HG03460 (cell line): ENCODE measurements at regions not wholly inside any gene's neighbourhood (a gene's known extent, or its start where the extent isn't known, plus 50 kb on each side); places are given as distances from the start of the nearest gene placed in this dataset.
A peak's percentile ranks its signal among the peaks of the same experiment; 100 is the strongest.
"Not testable (repeated sequence)": the region's sequence is repeated elsewhere in the genome, so short reads cannot be mapped to it uniquely, and the experiment has no call there.

Experiments used
- ATAC-seq: cut with Tn5 transposase; IDR thresholded peaks from one replicate; pipeline ENCODE4 v1.9.1; 2021; ENCODE audit not compliant: unreplicated experiment

- ATAC-seq: not testable (repeated sequence)
Observed at GRCh38 chr2:111492995-111493719, 372.4 kb downstream of the BCL2L11 start.

DNA sequence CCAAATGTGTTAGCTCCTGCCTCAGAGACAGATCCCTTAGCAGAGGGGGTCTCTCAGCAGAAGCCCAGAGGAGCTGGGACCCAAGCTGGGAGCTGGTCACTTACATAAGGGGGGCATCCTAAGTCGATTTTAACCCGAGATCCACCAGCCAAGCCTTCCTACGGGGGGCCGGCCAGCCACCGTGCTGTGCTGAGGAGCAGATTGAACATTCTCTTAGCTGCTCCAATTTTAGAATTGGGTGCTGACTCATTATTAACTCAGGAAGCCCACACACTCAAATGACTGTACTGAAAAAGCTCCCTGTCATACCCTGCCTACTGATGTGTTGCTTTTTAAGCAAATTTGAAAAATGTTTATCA is 373.0 kb downstream of the BCL2L11 start:
- ATAC-seq: peak; percentile 83

DNA sequence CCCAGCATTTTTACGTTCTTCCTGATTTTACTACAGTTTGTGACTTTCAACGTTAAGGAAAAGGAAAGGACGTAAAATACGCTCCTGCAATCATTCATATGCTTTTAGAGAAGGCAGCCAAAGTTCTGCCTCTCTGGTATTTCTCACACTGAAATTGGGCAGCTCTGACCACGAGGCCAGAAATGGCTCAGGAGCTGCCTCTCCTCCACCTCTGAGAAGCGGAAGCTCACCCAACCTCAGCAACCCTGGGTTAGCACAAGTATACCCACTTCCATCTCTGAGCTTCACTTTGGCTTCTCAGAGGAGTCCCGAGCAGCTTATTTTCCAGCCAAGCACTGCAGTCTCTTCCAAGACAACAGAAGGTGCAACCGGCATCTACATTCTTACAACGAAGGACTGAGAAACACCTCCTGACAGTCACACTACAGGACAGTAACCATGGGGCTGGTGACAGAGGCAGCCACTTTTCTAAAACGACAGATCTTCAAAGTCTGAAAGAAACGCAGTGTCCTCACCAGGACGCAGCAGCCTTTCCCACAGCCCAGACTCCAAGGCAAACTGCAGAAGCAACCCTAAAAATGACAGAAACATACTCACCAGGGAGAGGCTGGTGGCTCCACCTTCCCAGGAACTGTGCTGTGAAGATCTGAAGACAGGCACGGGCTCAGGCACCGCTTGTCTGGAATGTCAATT is 373.7 kb downstream of the BCL2L11 start:
- ATAC-seq: peak; percentile 46

DNA sequence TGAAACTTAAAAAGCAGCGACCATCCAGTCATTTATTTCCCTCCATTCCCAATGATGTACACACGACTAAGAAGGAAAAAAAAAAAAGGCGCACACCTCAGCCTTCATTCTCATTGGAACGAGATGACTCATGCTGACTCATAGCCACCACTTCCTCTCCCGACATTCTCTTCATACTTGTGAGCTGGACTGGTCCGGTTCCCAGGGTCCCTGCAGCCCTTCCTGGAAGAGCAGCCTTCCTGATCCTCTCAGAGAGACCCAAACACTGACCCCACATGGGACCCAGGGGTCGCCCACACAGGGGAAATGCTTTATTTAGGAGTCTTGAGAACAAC is 374.2 kb downstream of the BCL2L11 start:
- ATAC-seq: peak; percentile 64

DNA sequence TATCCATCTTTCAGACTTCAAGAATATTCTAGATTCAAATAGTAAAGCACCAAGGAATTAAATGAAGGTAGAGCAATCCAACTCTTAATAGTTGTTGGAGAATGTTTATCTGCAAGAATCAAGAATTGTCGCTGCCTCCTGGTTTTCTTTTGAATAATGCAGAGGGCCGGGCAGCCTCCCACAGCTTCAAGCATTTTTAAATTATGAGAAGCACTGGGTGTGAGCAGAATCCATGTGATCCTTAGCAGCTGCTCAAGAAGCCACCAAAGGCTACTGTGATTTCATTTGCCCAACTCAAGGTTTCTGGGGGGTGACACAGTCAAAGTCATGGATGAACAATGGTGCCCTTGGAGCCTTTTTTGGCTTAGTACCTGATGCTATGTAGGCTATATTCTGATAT is 374.9 kb downstream of the BCL2L11 start:
- ATAC-seq: not testable (repeated sequence)

- ATAC-seq: not testable (repeated sequence)
Observed at GRCh38 chr2:111496176-111496575, 375.5 kb downstream of the BCL2L11 start.

GRCh38 chr2:111496860-111497259 is 376.1 kb downstream of the BCL2L11 start:
- ATAC-seq: not testable (repeated sequence)

DNA sequence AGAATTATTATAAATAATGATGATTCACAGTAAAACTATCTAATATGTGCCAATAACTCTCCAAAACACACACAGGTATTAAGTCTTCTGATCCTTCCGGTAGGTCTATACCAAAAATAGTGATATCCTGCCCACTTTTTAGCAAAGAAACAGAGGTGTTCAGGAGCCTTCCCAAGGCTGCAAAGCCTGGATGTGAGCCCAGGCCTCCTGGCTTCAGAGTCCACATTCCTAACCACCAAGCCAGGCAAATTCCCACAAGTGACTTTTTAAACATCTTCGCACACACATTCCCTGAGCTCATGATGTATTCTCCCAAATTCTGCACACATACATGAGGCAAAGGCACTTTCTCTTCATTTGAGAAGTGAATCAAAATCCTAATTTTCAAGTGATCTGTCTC is 376.6 kb downstream of the BCL2L11 start:
- ATAC-seq: not testable (repeated sequence)

- peak; percentile 57 for ATAC-seq
Observed at GRCh38 chr2:111500536-111501062, 379.9 kb downstream of the BCL2L11 start.

DNA sequence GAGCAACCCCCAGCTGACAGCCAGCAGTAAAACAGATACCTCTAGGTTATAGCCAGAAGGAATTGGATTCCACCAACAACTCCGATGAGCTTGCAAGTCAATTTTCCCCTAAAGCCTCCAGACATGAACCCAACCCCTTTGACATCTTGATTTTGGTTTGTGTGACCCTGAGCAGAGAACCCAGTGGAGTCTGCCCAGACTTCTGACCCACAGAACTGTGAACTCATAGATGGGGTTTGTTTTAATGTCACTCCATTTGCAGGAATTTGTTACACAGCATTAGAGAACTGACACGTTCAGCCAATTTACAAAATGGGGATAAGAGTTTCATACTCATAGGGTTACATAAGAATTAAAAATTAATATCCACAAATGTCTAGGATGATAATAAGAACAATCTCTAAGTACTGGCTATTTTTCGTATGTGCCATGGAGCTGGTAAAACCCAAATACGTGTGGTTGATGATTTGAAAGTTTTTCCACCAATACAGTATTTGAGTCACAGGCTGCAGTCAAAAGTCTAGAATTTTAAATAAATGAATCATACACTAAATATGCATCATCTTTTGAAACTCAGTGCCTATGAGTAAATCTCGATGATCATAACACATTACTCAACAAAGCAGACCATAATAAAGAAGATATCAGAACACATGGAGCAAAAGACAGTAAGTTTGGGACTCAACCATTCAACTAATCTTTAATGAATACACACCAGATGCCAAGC is 380.0 kb downstream of the ANAPC1 start:
- ATAC-seq: not testable (repeated sequence)

DNA sequence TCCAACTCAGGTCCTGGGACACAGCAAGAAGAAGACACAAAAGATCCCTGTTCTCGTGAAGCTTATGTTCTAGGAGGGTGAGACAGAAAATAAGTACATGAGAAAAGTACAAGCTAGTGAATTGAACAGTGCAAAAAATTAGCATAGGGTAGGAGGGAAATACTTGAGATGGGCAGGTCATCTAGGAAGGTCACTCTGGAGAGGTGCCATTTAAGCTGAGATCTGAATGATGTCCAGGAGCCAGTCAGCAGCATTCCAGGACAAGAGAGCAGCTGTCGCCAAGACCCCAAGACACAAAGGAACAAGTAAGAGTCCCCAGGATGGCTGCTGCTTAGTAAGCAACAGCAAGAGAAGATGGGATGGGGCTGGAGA is 379.4 kb downstream of the ANAPC1 start:
- not testable (repeated sequence) for ATAC-seq

DNA sequence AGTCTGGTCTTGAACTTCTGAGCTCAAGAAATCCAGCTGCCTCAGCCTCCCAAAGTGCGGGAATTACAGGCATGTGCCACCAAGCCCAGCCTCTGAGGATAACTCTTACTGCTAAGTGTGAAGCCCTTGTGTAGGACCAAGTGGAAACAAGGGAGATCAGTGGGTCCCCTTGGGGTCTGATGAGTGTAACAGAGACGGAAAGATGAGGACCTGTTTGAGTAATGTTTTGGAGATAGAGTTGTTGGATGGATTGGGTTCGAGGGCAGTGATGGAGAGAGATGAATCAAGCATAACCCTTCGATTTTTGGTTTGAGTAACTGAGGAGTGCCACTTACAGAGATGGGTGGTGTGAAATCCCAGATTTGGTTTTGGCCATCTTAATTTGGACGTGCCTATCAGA is 378.7 kb downstream of the ANAPC1 start:
- not testable (repeated sequence) for ATAC-seq

DNA sequence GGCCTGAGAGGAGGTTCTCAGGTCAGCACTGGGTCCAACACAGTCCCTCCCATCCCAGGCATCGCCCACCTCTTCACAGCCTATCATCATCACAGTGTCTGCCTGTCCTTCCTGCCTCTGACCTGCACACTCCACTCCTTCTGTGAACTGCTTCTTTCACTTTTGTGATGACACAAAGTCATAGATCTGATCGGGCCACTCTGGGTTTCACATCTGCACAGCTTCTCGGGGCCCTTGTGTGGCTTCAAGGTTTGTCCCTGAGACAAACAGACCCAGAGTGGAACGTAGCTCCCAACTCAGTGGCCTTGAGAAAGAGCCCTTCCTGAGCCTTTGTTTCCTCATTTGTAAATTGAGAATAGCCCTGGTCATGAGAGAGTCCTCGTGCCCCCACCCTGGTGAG is 377.1 kb downstream of the ANAPC1 start:
- ATAC-seq: peak; percentile 93

- not testable (repeated sequence) for ATAC-seq
Observed at GRCh38 chr2:111509225-111509869, 374.6 kb downstream of the ANAPC1 start.

GRCh38 chr2:111510384-111510783 is 373.6 kb downstream of the ANAPC1 start:
- not testable (repeated sequence) for ATAC-seq

GRCh38 chr2:111511062-111511461 is 372.9 kb downstream of the ANAPC1 start:
- not testable (repeated sequence) for ATAC-seq

GRCh38 chr2:111512378-111512777 is 371.6 kb downstream of the ANAPC1 start:
- ATAC-seq: not testable (repeated sequence)

DNA sequence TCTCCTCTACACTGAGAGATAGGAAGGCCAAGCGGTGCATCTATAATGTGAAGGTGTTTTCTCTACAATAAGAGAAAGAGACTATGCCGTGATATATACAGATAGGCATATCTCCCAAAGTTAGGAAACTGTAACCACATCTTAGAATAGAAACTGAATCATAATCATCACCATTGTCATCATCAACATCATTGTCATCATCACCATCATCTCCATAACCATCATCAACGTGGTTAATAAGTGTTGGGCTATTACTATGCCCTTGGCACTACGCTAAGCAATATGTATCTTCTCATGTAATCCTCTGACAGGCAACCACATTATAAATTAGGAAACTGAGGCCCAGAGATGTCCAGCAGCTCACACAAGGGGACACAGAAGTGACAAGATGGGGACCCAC is 369.9 kb downstream of the ANAPC1 start:
- ATAC-seq: not testable (repeated sequence)

- ATAC-seq: not testable (repeated sequence)
Observed at GRCh38 chr2:111517050-111517720, 366.8 kb downstream of the ANAPC1 start.

- not testable (repeated sequence) for ATAC-seq
Observed at GRCh38 chr2:111517721-111518053, 366.3 kb downstream of the ANAPC1 start.

- no peak for ATAC-seq
Observed at GRCh38 chr2:111519071-111519470, 364.9 kb downstream of the ANAPC1 start.
